ENCODE measurements at regions not wholly inside any gene's neighbourhood (a gene's known extent, or its start where the extent isn't known, plus 50 kb on each side); places are given as distances from the start of the nearest gene placed in this dataset.

- TF ChIP-seq POLR2AphosphoS5 (IDR thresholded peaks at IDR 0.05; ENCODE audit: low read depth, low read length) (no peak), POLR2A (IDR thresholded peaks at IDR 0.05; ENCODE audit: low read depth, low read length) (no peak)
These were observed 61.5 kb downstream of the TMEM30B start for GRCh38 chr14:61219673-61220072.

Data from GM12891 (cell line).